ENCODE measurements at regions not wholly inside any gene's neighbourhood (a gene's known extent, or its start where the extent isn't known, plus 50 kb on each side); places are given as distances from the start of the nearest gene placed in this dataset.

DNA sequence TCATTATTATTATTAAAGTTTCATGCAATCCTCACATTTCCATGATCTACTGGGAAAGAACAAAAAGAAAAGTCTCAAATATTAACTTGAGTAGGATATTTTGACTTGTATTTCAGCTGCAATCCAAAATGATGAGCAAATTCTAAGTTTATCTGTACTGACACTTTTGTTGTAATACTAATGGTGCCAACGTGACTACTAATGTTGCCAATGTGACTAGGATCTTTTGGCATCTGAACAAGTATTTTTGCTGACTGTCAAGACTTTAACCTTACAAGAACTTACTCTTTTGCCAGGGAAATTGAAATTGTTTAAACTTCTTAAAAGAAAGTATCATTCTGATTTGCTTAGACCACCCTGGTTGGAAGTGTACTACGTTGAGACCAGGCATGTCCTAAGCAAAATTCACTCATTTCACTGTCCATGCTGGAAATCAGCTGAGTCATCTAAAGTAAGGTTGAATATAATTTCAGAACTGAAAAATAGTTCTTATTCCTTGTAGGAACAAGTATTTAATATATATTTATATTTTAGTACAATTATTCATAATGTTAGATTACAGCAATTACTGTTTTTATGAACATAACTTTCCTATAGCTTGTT is 78.5 kb upstream of the LYZL1 start:
- TF ChIP-seq, protein P1, sequence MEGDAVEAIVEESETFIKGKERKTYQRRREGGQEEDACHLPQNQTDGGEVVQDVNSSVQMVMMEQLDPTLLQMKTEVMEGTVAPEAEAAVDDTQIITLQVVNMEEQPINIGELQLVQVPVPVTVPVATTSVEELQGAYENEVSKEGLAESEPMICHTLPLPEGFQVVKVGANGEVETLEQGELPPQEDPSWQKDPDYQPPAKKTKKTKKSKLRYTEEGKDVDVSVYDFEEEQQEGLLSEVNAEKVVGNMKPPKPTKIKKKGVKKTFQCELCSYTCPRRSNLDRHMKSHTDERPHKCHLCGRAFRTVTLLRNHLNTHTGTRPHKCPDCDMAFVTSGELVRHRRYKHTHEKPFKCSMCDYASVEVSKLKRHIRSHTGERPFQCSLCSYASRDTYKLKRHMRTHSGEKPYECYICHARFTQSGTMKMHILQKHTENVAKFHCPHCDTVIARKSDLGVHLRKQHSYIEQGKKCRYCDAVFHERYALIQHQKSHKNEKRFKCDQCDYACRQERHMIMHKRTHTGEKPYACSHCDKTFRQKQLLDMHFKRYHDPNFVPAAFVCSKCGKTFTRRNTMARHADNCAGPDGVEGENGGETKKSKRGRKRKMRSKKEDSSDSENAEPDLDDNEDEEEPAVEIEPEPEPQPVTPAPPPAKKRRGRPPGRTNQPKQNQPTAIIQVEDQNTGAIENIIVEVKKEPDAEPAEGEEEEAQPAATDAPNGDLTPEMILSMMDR (conservative IDR thresholded peaks at IDR 0.05): no peak
- no peak for TF ChIP-seq ZFX (IDR thresholded peaks at IDR 0.05)
